ENCODE measurements at regions not wholly inside any gene's neighbourhood (a gene's known extent, or its start where the extent isn't known, plus 50 kb on each side); places are given as distances from the start of the nearest gene placed in this dataset.
A peak's percentile ranks its signal among the peaks of the same experiment; 100 is the strongest.

- H3K9me3 ChIP-seq (replicated peaks in 1 of 11), result no peaks in the 10 kb centered on the region
- H4K20me1 ChIP-seq, result no peaks in the 10 kb centered on the region
- H3K4me1 ChIP-seq, result peaks cover 20 to 62% (median 39%) of the 10 kb centered on the region in 10 experiments
- H3K27me3 ChIP-seq, result no peaks in the 10 kb centered on the region
- H3K36me3 ChIP-seq, result no peaks in the 10 kb centered on the region
- no peak overlapping the region for H3K4me2 ChIP-seq
- no peak for TF ChIP-seq Cebpa-rat (IDR thresholded peaks at IDR 0.05)
- H3K4me3 ChIP-seq, result no peak overlapping the region
- H3K27ac ChIP-seq, result no peak overlapping the region
- no peak overlapping the region for H3K9ac ChIP-seq
Observed at GRCh38 chr6:44046516-44047178, 80.6 kb downstream of the MRPL14 start.

GRCh38 chr6:44045672-44046015 is 81.6 kb downstream of the MRPL14 start:
- Histone ChIP-seq H3K9ac (no peak overlapping the region), H3K4me1 (peaks cover 24 to 62% (median 45%) of the 10 kb centered on the region in 10 experiments), H3K36me3 (no peaks in the 10 kb centered on the region), H4K20me1 (no peaks in the 10 kb centered on the region), H3K27me3 (no peaks in the 10 kb centered on the region), H3K27ac (no peak overlapping the region), H3K4me3 (no peak overlapping the region), H3K4me2 (no peak overlapping the region), H3K9me3 (replicated peaks in 1 of 11) (no peaks in the 10 kb centered on the region)
- TF ChIP-seq Cebpa-rat (IDR thresholded peaks at IDR 0.05), result no peak

- Histone ChIP-seq H3K27me3 (no peaks in the 10 kb centered on the region), H3K9ac (no peak overlapping the region), H3K4me3 (no peak overlapping the region), H3K9me3 (replicated peaks in 1 of 11) (no peaks in the 10 kb centered on the region), H3K4me1 (peaks cover 24 to 62% (median 47%) of the 10 kb centered on the region in 10 experiments), H3K36me3 (no peaks in the 10 kb centered on the region), H3K27ac (no peak overlapping the region), H3K4me2 (no peak overlapping the region), H4K20me1 (no peaks in the 10 kb centered on the region)
- no peak for TF ChIP-seq Cebpa-rat (IDR thresholded peaks at IDR 0.05)
Observed at GRCh38 chr6:44044940-44045671, 82.1 kb downstream of the MRPL14 start.

GRCh38 chr6:44044154-44044539 is 83.1 kb downstream of the MRPL14 start:
- 0 out of 22 replicates have a peak overlapping the region, but pooled peaks of 1 of the 11 experiments have one; percentile 22 for H3K27ac ChIP-seq
- no peaks in the 10 kb centered on the region for H3K27me3 ChIP-seq
- H3K9me3 ChIP-seq (replicated peaks in 1 of 11), result no peaks in the 10 kb centered on the region
- no peak overlapping the region; a peak in 1 of 22 replicates for H3K4me2 ChIP-seq
- no peak overlapping the region for H3K9ac ChIP-seq
- no peak overlapping the region for H3K4me3 ChIP-seq
- TF ChIP-seq Cebpa-rat (IDR thresholded peaks at IDR 0.05), result no peak
- H4K20me1 ChIP-seq, result no peaks in the 10 kb centered on the region
- H3K4me1 ChIP-seq, result peaks cover 24 to 62% (median 47%) of the 10 kb centered on the region in 10 experiments
- H3K36me3 ChIP-seq, result no peaks in the 10 kb centered on the region

GRCh38 chr6:44043479-44044153 is 83.6 kb downstream of the MRPL14 start:
- Histone ChIP-seq H3K9ac (no peak overlapping the region; a peak in 1 of 22 replicates), H3K27ac (peak overlapping the region in 5 of 11 experiments; percentile 18 to 38 (median 26); a peak in 6 of 22 replicates), H3K4me3 (no peak overlapping the region), H3K4me1 (peaks cover 24 to 62% (median 46%) of the 10 kb centered on the region in 10 experiments), H4K20me1 (no peaks in the 10 kb centered on the region), H3K4me2 (peak overlapping the region in 10 of 11 experiments; percentile 6 to 98 (median 66); a peak in 18 of 22 replicates), H3K36me3 (no peaks in the 10 kb centered on the region), H3K27me3 (no peaks in the 10 kb centered on the region), H3K9me3 (replicated peaks in 1 of 11) (no peaks in the 10 kb centered on the region)
- TF ChIP-seq Cebpa-rat (IDR thresholded peaks at IDR 0.05), result no peak

GRCh38 chr6:44042989-44043478 is 84.2 kb downstream of the MRPL14 start:
- Histone ChIP-seq H3K9me3 (replicated peaks in 1 of 11) (no peaks in the 10 kb centered on the region), H3K4me3 (no peak overlapping the region), H4K20me1 (no peaks in the 10 kb centered on the region), H3K9ac (peak overlapping the region in 4 of 11 experiments; percentile 2 to 43 (median 4); a peak in 4 of 22 replicates), H3K27me3 (no peaks in the 10 kb centered on the region), H3K4me1 (peaks cover 24 to 62% (median 46%) of the 10 kb centered on the region in 10 experiments), H3K4me2 (peak overlapping the region; percentile 6 to 98 (median 47); a peak in 19 of 22 replicates), H3K36me3 (no peaks in the 10 kb centered on the region), H3K27ac (peak overlapping the region in 7 of 11 experiments; percentile 14 to 52 (median 26); a peak in 9 of 22 replicates)
- TF ChIP-seq Cebpa-rat (IDR thresholded peaks at IDR 0.05), result no peak

- peak overlapping the region in 4 of 11 experiments; percentile 2 to 51 (median 24); a peak in 5 of 22 replicates for H3K9ac ChIP-seq
- no peaks in the 10 kb centered on the region for H3K9me3 ChIP-seq (replicated peaks in 1 of 11)
- no peaks in the 10 kb centered on the region for H3K36me3 ChIP-seq
- H3K4me3 ChIP-seq, result no peak overlapping the region
- no peaks in the 10 kb centered on the region for H3K27me3 ChIP-seq
- H3K4me1 ChIP-seq, result peaks cover 24 to 66% (median 52%) of the 10 kb centered on the region in 10 experiments
- peak overlapping the region; percentile 23 to 98 (median 85) for H3K4me2 ChIP-seq
- no peak for TF ChIP-seq Cebpa-rat (IDR thresholded peaks at IDR 0.05)
- no peaks in the 10 kb centered on the region for H4K20me1 ChIP-seq
- H3K27ac ChIP-seq, result peak overlapping the region in 9 of 11 experiments; percentile 14 to 63 (median 41); a peak in 12 of 22 replicates
Observed at GRCh38 chr6:44042261-44042988, 84.8 kb downstream of the MRPL14 start.

- no peak for TF ChIP-seq Cebpa-rat (IDR thresholded peaks at IDR 0.05)
- H3K4me1 ChIP-seq, result peaks cover 29 to 73% (median 59%) of the 10 kb centered on the region in 10 experiments
- H3K9ac ChIP-seq, result peak overlapping the region in 7 of 11 experiments; percentile 1 to 52 (median 43); a peak in 9 of 22 replicates
- H3K9me3 ChIP-seq (replicated peaks in 1 of 11), result no peaks in the 10 kb centered on the region
- no peaks in the 10 kb centered on the region for H3K36me3 ChIP-seq
- peak overlapping the region; percentile 23 to 98 (median 83); a peak in 21 of 22 replicates for H3K4me2 ChIP-seq
- no peaks in the 10 kb centered on the region for H3K27me3 ChIP-seq
- H4K20me1 ChIP-seq, result no peaks in the 10 kb centered on the region
- peak overlapping the region in 7 of 11 experiments; percentile 28 to 63 (median 50); a peak in 11 of 22 replicates for H3K27ac ChIP-seq
- H3K4me3 ChIP-seq, result no peak overlapping the region
Observed at GRCh38 chr6:44041461-44042260, 85.6 kb downstream of the MRPL14 start.

Data from BLaER1 treated with 17β-estradiol and CSF1 and Interleukin-3, amounts not matched to agents 10 nM and 100 nM (cell line).